GM18868 (cell line): ENCODE measurements at regions not wholly inside any gene's neighbourhood (a gene's known extent, or its start where the extent isn't known, plus 50 kb on each side); places are given as distances from the start of the nearest gene placed in this dataset.
"Not testable (repeated sequence)": the region's sequence is repeated elsewhere in the genome, so short reads cannot be mapped to it uniquely, and the experiment has no call there.

Source experiments
- ATAC-seq: cut with Tn5 transposase; IDR thresholded peaks from one replicate; pipeline ENCODE4 v1.9.1; 2021; ENCODE audit warnings: mild to moderate bottlenecking, moderate library complexity; ENCODE audit not compliant: unreplicated experiment

DNA sequence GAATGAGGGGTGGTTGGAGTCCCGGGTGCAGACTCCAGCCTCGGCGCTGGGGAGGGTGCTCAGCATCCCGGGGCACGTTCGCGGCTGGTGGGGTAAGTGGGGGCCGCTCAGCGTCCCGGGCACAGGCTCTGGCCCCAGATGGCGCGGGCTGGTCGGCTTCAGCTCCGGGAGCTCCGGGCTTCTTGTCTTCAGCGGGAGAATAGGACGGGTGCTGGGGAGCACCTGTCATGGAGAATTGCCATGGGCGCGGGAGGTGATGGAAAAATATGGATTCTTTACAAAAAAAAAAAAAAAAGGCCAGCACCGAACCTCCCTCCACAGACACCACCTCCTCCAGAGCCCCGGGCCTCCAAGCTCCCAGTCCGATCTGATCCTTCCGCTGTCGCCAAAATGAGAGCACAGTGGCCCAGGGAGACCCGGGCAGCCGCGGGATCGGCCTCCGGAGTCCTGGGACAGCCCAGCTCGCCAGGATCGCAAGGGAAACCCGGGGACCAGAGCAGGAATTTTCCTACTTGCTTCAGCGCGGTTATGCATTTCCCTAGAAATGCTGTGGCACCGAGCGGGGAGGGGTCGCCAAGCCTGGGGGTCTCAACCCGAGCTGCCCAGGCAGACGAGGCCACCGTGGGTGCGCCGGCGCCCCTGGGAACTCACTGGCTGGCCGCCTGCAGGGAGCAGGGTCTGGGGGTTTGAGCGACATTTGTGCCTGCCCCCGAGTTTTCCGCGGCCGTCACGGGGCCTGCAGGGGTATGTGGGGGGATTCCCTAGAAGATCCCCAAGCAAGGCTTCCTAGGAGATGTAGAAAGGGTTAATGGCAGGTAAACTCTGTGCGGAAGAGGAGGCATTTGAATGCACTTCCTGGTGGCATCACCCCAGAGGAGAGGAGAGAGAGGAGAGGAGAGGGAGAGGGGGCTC, 1336.9 kb downstream of the BRD1 start:
- ATAC-seq: no peak

- no peak for ATAC-seq
Measured at GRCh38 chr22:48489551-48490499, 1337.8 kb downstream of the BRD1 start.

- ATAC-seq: no peak
Measured at GRCh38 chr22:48488611-48489511, 1338.8 kb downstream of the BRD1 start.

DNA sequence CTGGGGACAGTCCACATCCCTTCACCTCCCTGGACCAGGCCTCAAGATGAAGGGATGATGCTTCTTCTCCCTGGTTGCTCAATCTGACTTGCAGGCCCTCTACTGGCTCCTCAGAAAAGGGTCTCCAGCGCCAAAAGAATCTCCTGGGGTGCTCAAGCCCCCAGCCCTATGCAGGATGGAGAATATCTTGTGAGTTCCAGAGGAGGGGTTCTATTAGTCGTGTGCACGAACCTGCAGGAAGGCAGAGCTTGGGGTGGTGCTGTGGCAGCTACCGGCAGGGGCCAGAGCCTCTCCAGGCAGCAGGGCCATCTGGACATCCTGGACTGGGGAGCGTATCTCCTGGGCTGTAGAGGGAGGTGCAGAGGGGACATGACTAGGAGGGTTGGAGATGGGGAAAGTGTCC, 1339.5 kb downstream of the BRD1 start:
- ATAC-seq: no peak

DNA sequence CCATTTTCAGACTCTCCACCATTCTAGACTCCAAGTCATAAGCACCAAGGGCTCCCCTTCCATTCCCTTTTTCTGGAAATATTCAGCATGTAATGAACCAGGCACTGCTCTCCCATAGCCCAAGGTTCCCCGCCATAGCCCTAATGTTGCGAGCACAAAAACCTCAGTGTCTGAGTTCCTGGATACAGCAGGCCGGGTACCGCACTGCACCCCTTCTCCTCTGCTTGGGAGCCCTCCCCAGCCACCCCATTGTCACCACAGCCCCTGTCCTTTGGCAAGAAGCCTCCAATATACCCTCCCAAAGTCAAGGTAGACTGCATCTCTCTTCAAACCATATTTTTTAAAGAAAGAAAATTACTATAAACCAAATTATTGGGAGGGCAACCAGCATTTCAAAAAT, 1341.1 kb downstream of the BRD1 start:
- no peak for ATAC-seq

DNA sequence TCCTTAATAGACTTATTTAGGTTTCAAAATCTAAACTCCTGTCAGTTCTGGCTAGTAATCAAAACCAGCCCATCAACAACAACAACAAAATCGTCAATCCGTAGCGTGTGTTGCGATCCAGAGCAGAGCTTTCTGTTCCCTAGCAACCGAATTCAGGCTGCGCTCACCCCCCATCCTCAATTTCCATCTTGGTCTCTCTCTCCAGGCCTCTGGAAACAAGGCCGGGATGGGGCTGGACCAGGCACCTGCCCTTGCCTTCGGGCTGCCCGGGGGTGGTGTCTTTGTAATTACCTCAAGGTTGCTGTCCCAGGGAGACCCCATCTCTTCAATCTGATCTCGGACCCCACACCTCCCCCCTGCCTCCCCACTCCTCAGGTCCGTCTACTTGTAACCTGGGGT, 1341.5 kb downstream of the BRD1 start:
- no peak for ATAC-seq

- ATAC-seq: no peak
Measured at GRCh38 chr22:48485149-48486133, 1342.2 kb downstream of the BRD1 start.

GRCh38 chr22:48483764-48484528, 1343.7 kb downstream of the BRD1 start:
- no peak for ATAC-seq

GRCh38 chr22:48482771-48483170, 1344.9 kb downstream of the BRD1 start:
- no peak for ATAC-seq

GRCh38 chr22:48482198-48482597, 1345.5 kb downstream of the BRD1 start:
- ATAC-seq: not testable (repeated sequence)

DNA sequence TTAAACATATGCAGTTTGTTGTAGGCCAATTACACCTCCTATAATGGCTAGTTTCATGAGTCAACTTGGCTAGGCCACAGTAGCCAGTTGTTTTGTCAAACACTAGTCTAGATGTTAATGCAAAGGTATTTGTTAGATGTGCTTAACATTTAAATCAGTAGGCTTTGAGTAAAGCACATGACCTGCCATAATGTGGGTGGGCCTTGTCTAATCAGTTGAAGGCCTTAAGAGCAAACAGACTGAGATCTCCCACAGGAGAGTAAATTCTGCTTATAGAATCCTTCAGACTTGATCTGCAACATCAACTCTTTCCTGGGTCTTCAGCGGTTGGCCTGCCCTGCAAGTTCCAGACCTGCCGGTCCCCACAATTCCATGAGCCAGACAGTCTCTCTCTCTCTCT, 1345.9 kb downstream of the BRD1 start:
- ATAC-seq: no peak

GRCh38 chr22:48478529-48479265, 1349.0 kb downstream of the BRD1 start:
- ATAC-seq: no peak

GRCh38 chr22:48478124-48478523, 1349.5 kb downstream of the BRD1 start:
- ATAC-seq: no peak

- no peak for ATAC-seq
Measured at GRCh38 chr22:48477031-48477721, 1350.5 kb downstream of the BRD1 start.

GRCh38 chr22:48476577-48476976, 1351.1 kb downstream of the BRD1 start:
- no peak for ATAC-seq

- no peak for ATAC-seq
Measured at GRCh38 chr22:48475661-48476345, 1351.9 kb downstream of the BRD1 start.

DNA sequence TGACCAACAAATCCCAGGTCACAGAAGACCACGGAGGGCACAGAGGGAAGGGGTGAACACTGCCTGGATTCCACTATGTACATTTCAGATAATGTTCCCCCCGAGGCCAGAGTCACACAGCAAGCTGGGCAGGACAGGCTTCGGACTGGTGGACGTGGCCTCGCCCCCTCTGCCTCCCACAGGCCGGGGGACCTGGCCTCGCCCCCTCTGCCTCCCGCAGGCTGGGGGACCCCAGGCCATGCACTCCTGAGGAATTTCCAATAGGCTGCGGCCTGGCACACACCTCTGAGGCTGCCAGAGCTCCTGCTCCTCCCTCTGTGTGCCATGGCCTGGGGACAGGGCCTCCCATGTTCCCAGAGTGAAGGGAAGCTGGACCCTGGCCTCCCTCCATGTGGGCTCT, 1352.8 kb downstream of the BRD1 start:
- ATAC-seq: no peak
